ENCODE measurements at regions not wholly inside any gene's neighbourhood (a gene's known extent, or its start where the extent isn't known, plus 50 kb on each side); places are given as distances from the start of the nearest gene placed in this dataset.

DNA sequence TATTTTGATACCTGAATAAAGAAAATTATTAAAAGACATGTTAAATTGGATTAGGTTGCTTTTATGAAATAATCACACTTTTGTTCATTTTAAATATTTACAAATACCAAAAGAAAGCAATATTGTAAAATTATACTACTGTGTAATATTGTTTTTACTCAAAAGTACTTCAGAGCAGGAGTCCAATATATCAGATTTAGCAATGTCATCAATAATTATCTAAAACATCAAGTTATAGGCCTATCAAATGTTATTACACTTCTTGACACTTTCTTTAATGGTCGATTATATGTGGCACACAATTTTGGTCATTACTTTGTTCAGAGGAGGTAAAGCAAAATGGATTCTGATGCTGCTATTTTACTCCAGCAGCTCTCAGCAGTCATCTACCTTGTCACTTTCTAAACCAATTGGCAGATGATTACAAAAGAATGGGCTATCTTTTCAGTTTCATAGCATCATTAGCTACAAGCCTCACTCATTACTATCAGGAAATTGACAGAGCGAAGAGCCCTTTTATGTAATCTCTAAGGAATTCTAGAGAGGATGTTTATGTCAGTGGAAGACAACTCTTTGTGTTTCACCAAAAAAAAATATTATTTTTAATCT is 318.6 kb downstream of the PLOD2 start:
- Mint-ChIP-seq H3K4me3 (no peak overlapping the region), H3K36me3 (no peaks in the 10 kb centered on the region), H3K9me3 (no peaks in the 10 kb centered on the region), H3K4me1 (no peaks in the 10 kb centered on the region), H3K27me3 (no peaks in the 10 kb centered on the region), H3K27ac (no peak overlapping the region)
- ATAC-seq: no peak

DNA sequence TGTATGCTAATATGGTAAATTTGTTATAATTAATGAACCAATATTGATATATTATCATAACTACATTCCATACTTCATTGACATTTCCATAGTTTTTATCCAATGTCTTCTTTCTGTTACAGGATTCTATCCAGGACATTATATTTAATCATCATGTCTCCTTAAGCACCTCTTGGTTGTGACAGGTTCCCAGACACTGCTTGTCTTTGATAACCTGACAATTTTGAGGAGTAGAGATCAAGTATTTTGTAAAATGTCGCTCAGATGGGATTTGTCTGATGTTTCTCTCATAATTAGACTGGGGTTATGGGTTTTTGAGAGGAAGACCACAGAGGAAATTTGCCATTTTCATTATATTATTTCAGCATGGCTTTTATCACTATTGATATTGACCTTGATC is 317.4 kb downstream of the PLOD2 start:
- Mint-ChIP-seq H3K9me3 (no peaks in the 10 kb centered on the region), H3K36me3 (no peaks in the 10 kb centered on the region), H3K27ac (no peak overlapping the region), H3K4me3 (no peak overlapping the region), H3K27me3 (no peaks in the 10 kb centered on the region), H3K4me1 (no peaks in the 10 kb centered on the region)
- no peak for ATAC-seq

DNA sequence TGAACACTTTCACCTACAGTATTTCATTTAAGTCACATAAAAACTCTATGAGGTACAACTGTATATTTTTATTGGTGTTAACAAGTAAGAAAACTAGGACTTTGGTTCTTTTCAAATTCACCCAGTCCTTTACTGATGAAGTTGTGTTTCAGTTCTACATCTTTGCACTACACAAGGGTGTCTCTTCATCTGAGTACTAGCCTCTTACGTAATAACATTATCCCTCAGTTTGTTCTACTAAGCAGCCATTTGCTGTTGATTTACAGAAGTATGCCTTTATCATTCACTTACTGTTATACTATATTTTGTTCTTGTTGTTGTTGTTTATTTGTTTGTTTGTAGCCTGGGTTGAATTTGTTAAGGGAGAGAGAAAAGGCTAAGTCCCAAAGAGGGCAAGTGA is 311.9 kb downstream of the PLOD2 start:
- ATAC-seq: no peak
- no peak overlapping the region for H3K4me3 Mint-ChIP-seq
- no peak overlapping the region for H3K27ac Mint-ChIP-seq
- H3K36me3 Mint-ChIP-seq: no peaks in the 10 kb centered on the region
- H3K9me3 Mint-ChIP-seq: no peaks in the 10 kb centered on the region
- H3K27me3 Mint-ChIP-seq: no peaks in the 10 kb centered on the region
- no peaks in the 10 kb centered on the region for H3K4me1 Mint-ChIP-seq

DNA sequence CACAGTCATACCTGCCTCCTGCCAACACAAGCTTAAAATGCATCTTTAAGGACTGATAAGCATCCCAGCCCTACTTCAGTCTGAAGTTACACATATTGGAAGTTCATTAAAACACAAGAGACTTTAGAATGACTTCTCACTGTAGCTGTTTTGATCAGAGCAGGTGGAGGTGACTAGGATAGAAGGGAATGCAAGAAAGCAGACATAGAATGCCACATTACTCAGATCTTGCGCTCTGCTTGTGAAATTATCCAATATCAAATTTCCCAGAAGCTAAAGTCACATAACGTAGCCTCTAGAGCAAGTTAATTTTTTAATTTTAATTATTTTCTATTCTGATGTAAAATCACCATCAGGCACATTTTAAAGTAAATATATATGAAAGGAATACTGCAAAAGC is 306.5 kb downstream of the PLOD2 start:
- Mint-ChIP-seq H3K4me1 (no peaks in the 10 kb centered on the region), H3K4me3 (no peak overlapping the region), H3K36me3 (no peaks in the 10 kb centered on the region), H3K27ac (no peak overlapping the region), H3K9me3 (no peaks in the 10 kb centered on the region), H3K27me3 (no peaks in the 10 kb centered on the region)
- no peak for ATAC-seq

DNA sequence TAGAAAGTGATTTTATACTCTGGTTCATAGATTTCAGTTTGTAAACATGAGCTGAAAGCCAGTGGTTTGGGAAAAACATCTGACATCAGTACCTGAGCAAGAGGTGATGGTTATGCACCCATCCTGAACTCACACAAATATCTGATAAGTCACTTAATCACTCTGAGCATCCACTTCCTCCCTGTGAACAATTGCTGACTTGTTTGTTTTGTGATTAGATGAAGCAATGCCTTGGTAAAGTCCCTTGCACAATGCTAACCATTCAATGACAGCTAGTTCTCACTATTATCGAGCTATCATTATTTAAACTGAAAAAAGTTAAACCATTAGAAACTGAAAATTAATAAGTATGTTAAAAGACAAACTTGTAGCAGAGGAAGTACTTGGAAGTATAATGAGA is 303.0 kb downstream of the PLOD2 start:
- ATAC-seq: no peak
- H3K9me3 Mint-ChIP-seq: no peaks in the 10 kb centered on the region
- no peak overlapping the region for H3K27ac Mint-ChIP-seq
- H3K4me1 Mint-ChIP-seq: no peaks in the 10 kb centered on the region
- H3K4me3 Mint-ChIP-seq: no peak overlapping the region
- no peaks in the 10 kb centered on the region for H3K27me3 Mint-ChIP-seq
- no peaks in the 10 kb centered on the region for H3K36me3 Mint-ChIP-seq

DNA sequence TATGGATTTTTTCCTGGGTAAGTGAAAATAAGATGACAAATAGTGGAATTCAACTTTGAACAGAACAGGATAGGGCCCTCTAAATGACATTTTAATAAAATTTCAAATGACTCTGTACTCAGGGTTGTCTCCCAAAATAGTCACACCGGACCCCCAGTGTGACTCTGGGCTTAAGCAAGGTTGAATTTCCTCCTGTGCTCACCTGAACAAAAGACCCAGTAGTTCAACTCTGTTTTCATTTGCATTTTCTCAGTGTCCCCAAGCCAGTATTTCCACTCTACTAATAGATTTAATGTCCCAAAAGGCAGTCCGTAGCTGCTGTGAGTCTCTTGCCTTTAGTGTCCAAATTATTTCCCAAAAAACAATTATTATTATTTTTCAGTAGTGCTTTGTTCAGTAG is 296.6 kb downstream of the PLOD2 start:
- Mint-ChIP-seq H3K4me3 (no peak overlapping the region), H3K36me3 (no peaks in the 10 kb centered on the region), H3K4me1 (no peaks in the 10 kb centered on the region), H3K27ac (no peak overlapping the region), H3K9me3 (no peaks in the 10 kb centered on the region), H3K27me3 (no peaks in the 10 kb centered on the region)
- ATAC-seq: no peak

DNA sequence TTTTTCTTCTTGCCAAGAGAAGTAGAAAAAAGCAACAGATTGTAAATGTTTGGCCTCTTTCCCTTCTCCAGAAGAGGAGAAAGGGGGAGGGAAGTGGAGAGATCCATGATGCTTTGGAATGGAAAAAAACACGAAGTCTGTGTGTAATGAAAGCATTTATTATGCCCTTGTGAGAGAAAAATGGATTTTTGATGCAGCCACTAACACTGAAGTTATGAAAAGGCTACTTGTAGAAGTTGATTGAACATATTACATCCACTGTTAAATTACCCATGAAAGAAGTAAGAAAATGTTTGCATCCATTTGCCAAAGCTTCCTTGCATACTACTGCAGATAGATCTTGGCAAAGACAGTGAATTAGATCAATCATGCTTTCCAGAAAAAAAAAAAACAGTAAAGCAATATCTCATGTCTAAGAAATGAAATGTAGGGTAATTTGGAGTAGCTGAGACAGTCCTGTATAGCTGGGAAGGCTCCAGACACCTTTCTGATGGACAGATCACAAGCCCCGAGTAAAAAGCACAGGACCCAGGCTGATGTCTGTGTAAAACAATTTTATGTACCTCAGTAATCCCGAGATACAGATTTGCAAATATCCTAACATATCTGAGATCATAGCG is 295.5 kb downstream of the PLOD2 start:
- Mint-ChIP-seq H3K4me3 (no peak overlapping the region), H3K4me1 (no peaks in the 10 kb centered on the region)

DNA sequence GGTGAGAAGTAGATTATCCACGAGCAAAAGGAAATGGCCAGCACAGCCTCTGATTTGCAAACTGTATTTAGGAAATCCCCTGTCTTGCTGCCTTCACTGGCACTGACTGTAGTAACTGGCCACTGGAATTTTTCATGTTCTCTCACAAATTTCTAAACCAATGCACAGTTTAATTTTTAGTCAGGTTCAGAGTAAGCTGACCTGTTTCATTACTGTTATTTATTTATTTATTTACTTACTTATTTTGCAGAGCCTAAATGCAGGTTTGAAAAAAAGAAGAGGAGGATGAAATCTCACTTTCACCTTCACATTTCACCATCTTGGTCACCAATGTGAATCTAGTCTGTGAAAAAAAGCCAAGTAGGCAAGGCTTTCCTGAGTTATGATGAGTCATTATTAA is 291.0 kb downstream of the PLOD2 start:
- Mint-ChIP-seq H3K4me1 (no peaks in the 10 kb centered on the region), H3K36me3 (no peaks in the 10 kb centered on the region), H3K4me3 (no peak overlapping the region), H3K27ac (no peak overlapping the region), H3K27me3 (no peaks in the 10 kb centered on the region), H3K9me3 (peaks cover 2% of the 10 kb centered on the region)
- ATAC-seq: no peak

More for the DNA sequence above, 295.5 kb downstream of the PLOD2 start:
- no peak for ATAC-seq
- Mint-ChIP-seq H3K27me3 (no peaks in the 10 kb centered on the region), H3K27ac (no peak overlapping the region), H3K36me3 (no peaks in the 10 kb centered on the region), H3K9me3 (no peaks in the 10 kb centered on the region)

DNA sequence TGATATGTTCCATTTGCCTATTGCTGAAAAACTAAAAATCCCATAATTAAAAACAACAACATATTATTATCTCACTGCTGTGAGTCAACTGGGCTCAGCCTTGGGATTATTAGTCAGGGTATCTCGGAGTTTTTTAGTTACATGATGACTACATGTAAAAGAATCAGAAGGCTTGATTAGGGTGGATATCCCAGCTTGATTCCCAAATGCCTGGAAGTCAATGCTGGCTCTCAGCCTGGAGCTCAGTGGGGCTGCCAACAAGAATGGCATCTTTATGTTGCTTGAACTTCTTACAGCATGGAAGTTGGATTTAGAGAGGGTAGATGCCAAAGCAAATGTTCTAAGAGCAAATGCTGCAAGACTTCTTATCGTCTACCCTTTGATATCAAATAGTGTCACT is 278.5 kb downstream of the PLOD2 start:
- Mint-ChIP-seq H3K9me3 (peaks cover 2% of the 10 kb centered on the region), H3K4me1 (no peaks in the 10 kb centered on the region), H3K4me3 (no peak overlapping the region), H3K36me3 (no peaks in the 10 kb centered on the region), H3K27ac (no peak overlapping the region), H3K27me3 (no peaks in the 10 kb centered on the region)
- ATAC-seq: no peak

DNA sequence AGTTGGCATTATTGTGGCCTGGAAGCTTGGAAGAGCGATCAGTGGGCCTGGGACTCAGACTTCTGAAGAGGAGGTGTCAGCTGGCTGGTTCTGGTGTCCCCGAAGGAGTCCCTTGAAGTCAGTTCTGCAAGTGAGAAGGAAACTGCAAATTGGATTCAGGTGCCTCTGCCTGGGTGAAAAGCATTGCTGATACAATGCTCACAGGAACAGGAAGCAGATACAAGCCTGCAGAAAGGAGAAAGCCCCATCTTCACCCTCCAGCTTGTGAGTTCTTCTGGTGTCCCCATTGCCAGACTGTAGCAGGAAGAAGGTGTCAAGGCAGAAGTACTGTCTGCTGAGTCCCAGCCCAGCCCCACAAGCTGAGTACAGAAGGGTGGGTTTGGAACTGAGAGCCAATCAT is 271.3 kb downstream of the PLOD2 start:
- Mint-ChIP-seq H3K36me3 (no peaks in the 10 kb centered on the region), H3K27me3 (no peaks in the 10 kb centered on the region), H3K27ac (no peak overlapping the region), H3K4me3 (no peak overlapping the region), H3K4me1 (no peaks in the 10 kb centered on the region), H3K9me3 (peaks cover 3% of the 10 kb centered on the region)
- ATAC-seq: no peak

DNA sequence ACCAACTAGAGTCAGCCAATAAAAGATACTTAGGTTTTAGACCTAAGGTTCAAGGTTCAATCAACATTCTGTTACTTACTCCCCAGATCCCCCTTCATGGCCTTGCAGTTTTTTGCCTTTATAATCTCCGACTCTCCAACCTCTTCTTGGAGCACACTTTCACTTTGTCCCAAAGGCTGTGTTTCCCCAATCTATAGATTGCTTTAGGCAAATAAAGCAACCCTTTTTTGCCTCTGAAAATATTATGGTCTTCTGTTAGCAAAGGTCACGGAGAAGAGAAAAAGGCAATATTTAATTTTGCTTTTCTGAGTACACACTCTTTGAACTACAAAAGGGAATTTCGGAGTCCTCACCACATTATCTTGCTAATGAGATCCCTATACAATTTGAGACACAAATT is 268.1 kb downstream of the PLOD2 start:
- Mint-ChIP-seq H3K27me3 (no peaks in the 10 kb centered on the region), H3K9me3 (peaks cover 3% of the 10 kb centered on the region), H3K36me3 (no peaks in the 10 kb centered on the region), H3K4me3 (no peak overlapping the region), H3K4me1 (no peaks in the 10 kb centered on the region), H3K27ac (no peak overlapping the region)
- no peak for ATAC-seq

DNA sequence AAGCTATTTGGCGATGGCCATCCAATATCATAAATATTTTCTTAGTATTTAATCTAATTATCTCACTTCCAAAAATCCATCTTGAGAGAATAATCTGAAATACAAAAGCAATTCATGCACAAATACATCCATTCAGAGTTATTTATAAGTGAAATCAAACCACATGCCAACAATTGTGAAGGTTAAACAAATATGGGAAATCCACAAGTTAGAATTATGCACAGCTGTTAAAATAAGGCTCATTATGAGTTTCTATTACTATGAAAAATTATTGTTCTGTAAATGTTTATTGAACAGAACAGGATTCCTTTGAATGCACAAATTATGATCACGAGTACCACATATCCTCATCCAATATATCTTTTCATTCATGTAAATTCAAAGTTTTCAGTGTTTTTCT is 267.7 kb downstream of the PLOD2 start:
- peaks cover 3% of the 10 kb centered on the region for H3K9me3 Mint-ChIP-seq
- no peak for ATAC-seq
- no peaks in the 10 kb centered on the region for H3K36me3 Mint-ChIP-seq
- no peaks in the 10 kb centered on the region for H3K27me3 Mint-ChIP-seq
- H3K4me1 Mint-ChIP-seq: no peaks in the 10 kb centered on the region
- H3K27ac Mint-ChIP-seq: no peak overlapping the region
- no peak overlapping the region for H3K4me3 Mint-ChIP-seq

DNA sequence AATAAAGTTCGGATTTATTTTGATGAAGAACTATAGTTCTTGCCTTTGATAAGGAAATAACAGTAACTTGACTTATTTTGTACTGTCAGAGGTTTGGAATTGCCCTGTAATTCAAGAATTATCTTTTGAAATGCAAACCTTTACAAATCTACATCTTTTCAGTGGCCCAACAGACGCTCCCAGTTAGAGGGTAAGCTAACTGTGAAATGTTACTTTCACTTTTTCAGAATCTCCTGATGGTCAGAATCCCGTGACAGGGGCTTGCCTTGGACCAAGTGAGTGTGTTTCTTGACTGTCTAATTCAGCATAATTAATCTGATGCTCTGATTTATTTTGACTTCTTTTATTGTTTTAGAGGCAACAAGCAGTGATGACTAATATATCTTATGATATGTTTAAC is 262.5 kb downstream of the PLOD2 start:
- Mint-ChIP-seq H3K9me3 (no peaks in the 10 kb centered on the region), H3K27ac (no peak overlapping the region), H3K4me1 (no peaks in the 10 kb centered on the region), H3K27me3 (no peaks in the 10 kb centered on the region), H3K4me3 (no peak overlapping the region), H3K36me3 (no peaks in the 10 kb centered on the region)
- no peak for ATAC-seq

DNA sequence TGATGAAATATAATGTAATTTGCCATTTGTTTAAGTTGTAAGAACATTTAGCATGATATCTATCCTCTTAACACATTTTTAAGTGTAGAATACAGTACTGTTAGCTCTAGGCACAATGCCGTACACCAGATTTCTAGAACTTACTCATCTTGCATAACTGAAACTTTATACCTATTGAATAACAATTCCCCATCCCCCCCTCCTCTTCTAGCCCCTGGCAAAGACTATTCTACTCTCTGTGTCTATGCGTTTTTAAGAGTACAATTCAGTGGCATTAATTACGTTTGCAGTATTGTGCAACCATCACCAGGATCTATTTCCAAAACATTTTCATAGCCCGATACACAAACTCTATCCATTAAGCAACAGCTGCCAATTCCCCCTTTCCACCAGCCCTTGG is 261.7 kb downstream of the PLOD2 start:
- no peaks in the 10 kb centered on the region for H3K4me1 Mint-ChIP-seq
- H3K4me3 Mint-ChIP-seq: no peak overlapping the region
- no peak overlapping the region for H3K27ac Mint-ChIP-seq
- ATAC-seq: no peak
- no peaks in the 10 kb centered on the region for H3K9me3 Mint-ChIP-seq
- no peaks in the 10 kb centered on the region for H3K36me3 Mint-ChIP-seq
- no peaks in the 10 kb centered on the region for H3K27me3 Mint-ChIP-seq

DNA sequence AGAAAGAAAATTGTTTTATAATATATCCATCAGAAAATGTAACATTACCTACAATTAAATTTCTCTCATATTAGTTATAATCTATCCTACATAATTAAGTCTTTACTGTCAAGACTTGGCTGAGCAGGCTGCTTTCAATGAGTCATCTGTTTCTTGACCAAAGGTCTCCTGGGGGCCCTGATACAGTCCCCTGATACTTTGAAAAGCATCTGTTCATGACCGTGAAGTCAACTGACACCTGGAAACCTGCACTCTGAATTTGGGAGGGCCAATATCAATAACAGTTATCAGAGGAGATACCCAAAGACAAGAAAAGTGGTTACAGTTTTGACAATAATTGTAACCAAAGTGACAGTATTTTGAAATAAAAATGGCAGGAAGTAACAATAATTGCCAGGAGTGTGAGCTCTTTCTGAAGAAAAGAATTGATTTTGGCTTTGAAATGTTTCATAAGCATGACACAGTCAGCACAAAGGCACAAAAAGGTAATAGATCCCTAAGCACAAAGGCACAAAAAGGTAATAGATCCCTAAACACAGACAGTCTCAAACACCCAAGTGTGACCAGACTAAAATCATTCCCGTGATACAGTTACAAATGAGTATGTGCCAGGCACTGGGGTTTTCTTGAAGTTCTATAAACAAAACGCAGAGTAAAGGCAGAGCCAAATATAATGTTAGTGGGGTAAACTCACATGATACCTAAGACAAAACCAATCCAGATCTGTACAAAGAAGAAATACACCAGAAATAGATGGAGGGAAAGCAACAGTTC is 260.7 kb downstream of the PLOD2 start:
- Mint-ChIP-seq H3K4me1 (no peaks in the 10 kb centered on the region), H3K4me3 (no peak overlapping the region), H3K27me3 (no peaks in the 10 kb centered on the region), H3K36me3 (no peaks in the 10 kb centered on the region), H3K9me3 (no peaks in the 10 kb centered on the region), H3K27ac (no peak overlapping the region)
- ATAC-seq: no peak

DNA sequence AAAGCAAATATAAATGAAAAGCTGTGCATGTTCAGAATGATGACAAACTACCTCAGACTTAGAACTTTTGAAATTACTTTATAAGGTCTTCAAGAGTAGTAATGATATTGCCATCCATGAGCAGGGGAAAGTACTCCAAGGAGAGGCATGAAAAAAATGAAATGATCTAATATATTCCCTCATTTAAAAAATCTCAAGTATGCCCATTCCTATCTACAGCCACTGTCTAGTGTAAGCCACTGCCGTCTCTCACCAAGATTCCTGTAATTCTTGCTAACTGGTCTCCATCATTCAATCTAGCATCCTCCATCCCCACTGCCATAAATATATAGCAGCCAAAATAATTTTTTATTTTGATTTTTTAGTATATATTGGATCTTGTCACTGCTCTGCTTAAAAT is 258.8 kb downstream of the PLOD2 start:
- Mint-ChIP-seq H3K27ac (no peak overlapping the region), H3K36me3 (no peaks in the 10 kb centered on the region), H3K4me3 (no peak overlapping the region), H3K27me3 (no peaks in the 10 kb centered on the region), H3K9me3 (no peaks in the 10 kb centered on the region), H3K4me1 (no peaks in the 10 kb centered on the region)
- no peak for ATAC-seq

All from stimulated activated memory B cell treated with anti-CD40 and anti-IgM and Interleukin-4, amounts not matched to agents 10 μg/mL and 1 μg/mL and 100 μg/mL, for 72 hours (primary cell).